ENCODE measurements at regions not wholly inside any gene's neighbourhood (a gene's known extent, or its start where the extent isn't known, plus 50 kb on each side); places are given as distances from the start of the nearest gene placed in this dataset.

- no peak for TF ChIP-seq CTCF (IDR thresholded peaks at IDR 0.05; ENCODE audit: low read depth, low read length)
- Histone ChIP-seq H3K36me3 (no peaks in the 10 kb centered on the region), H3K4me3 (ENCODE audit: low read depth, low read length) (no peak overlapping the region), H3K27me3 (ENCODE audit: insufficient read depth, low read depth, severe bottlenecking) (no peaks in the 10 kb centered on the region), H3K9me3 (ENCODE audit: severe bottlenecking) (no peaks in the 10 kb centered on the region), H3K27ac (no peak overlapping the region)
- no peak for DNase-seq
Observed at GRCh38 chr14:51479584-51480325, 172.0 kb upstream of the FRMD6 start.

DNA sequence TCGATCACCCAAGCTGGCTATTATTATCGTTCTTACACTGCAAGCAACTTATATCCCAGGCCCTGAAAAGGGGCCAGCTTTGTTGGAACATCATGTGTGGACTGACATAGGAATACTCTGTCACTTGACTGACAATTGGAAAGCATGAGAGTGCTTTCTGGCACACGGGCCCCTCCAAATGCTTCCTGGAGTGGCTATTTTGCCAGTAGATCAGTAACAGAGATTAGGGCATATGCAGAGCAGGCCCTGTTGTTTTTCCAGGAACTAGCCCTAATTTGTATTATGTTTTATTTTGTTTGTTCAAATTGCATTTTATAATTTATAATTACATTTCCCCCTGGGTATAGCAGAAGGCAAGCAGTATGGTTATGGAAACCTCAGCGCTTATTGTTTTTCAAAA, 170.1 kb upstream of the FRMD6 start:
- no peak for DNase-seq
- no peaks in the 10 kb centered on the region for H3K27me3 ChIP-seq (ENCODE audit: insufficient read depth, low read depth, severe bottlenecking)
- H3K9me3 ChIP-seq (ENCODE audit: severe bottlenecking), result no peaks in the 10 kb centered on the region
- H3K36me3 ChIP-seq, result no peaks in the 10 kb centered on the region
- no peak overlapping the region for H3K4me3 ChIP-seq (ENCODE audit: low read depth, low read length)
- no peak overlapping the region for H3K27ac ChIP-seq
- TF ChIP-seq CTCF (IDR thresholded peaks at IDR 0.05; ENCODE audit: low read depth, low read length), result no peak

DNA sequence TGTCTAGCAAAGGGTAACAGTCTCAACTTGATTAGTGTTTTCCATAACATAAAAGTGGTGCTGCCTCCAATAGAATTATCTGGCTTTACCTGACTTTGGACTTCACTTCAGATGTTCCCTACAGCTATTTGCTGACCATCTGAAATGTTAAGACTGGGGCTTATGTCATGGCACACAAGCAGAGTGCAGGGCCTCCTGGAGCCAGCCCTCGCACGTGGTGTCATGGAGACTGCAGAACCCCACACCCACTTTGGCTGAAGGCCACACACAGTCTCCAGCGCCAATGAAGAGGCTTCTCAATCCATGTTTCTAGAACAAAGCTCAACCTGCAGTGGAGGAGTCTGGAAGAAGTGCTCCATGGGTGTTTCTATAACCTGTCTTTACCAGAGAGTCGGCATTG, 169.6 kb upstream of the FRMD6 start:
- Histone ChIP-seq H3K27me3 (ENCODE audit: insufficient read depth, low read depth, severe bottlenecking) (no peaks in the 10 kb centered on the region), H3K9me3 (ENCODE audit: severe bottlenecking) (no peaks in the 10 kb centered on the region), H3K4me3 (ENCODE audit: low read depth, low read length) (no peak overlapping the region), H3K36me3 (no peaks in the 10 kb centered on the region), H3K27ac (no peak overlapping the region)
- TF ChIP-seq CTCF (IDR thresholded peaks at IDR 0.05; ENCODE audit: low read depth, low read length), result no peak
- no peak for DNase-seq

- TF ChIP-seq CTCF (IDR thresholded peaks at IDR 0.05; ENCODE audit: low read depth, low read length), result no peak
- no peak for DNase-seq
Observed at GRCh38 chr14:51484485-51484884, 167.2 kb upstream of the FRMD6 start.

GRCh38 chr14:51485733-51486132, 166.0 kb upstream of the FRMD6 start:
- TF ChIP-seq CTCF (IDR thresholded peaks at IDR 0.05; ENCODE audit: low read depth, low read length), result no peak
- Histone ChIP-seq H3K9me3 (ENCODE audit: severe bottlenecking) (no peaks in the 10 kb centered on the region), H3K27me3 (ENCODE audit: insufficient read depth, low read depth, severe bottlenecking) (no peaks in the 10 kb centered on the region), H3K36me3 (no peaks in the 10 kb centered on the region), H3K27ac (no peak overlapping the region), H3K4me3 (ENCODE audit: low read depth, low read length) (no peak overlapping the region)
- no peak for DNase-seq

More at GRCh38 chr14:51484485-51484884, 167.2 kb upstream of the FRMD6 start:
- Histone ChIP-seq H3K36me3 (no peaks in the 10 kb centered on the region), H3K27me3 (ENCODE audit: insufficient read depth, low read depth, severe bottlenecking) (no peaks in the 10 kb centered on the region), H3K4me3 (ENCODE audit: low read depth, low read length) (no peak overlapping the region), H3K27ac (no peak overlapping the region), H3K9me3 (ENCODE audit: severe bottlenecking) (no peaks in the 10 kb centered on the region)

DNA sequence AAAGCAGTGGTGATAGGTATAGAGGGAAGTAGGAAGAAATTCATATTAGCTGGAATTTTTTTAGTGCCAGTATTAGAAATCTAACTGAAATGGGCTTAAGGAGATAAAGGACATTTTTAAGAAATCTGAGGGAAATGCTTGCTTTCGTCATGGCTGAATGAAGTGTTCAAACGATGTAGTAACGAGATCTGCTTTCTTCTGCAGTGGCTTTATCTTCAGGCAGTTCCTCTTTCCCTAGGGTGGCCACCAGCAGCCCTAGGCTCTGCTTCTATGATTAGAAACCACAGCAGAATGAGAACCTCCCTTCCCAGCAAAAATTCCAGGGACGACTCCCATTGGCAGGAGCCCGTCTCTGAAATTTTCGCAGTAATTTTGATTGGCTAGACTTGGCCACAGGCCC, 163.9 kb upstream of the FRMD6 start:
- DNase-seq, result no peak
- no peaks in the 10 kb centered on the region for H3K36me3 ChIP-seq
- no peaks in the 10 kb centered on the region for H3K27me3 ChIP-seq (ENCODE audit: insufficient read depth, low read depth, severe bottlenecking)
- no peak overlapping the region for H3K4me3 ChIP-seq (ENCODE audit: low read depth, low read length)
- TF ChIP-seq CTCF (IDR thresholded peaks at IDR 0.05; ENCODE audit: low read depth, low read length), result no peak
- no peak overlapping the region for H3K27ac ChIP-seq
- no peaks in the 10 kb centered on the region for H3K9me3 ChIP-seq (ENCODE audit: severe bottlenecking)
